Parathyroid adenoma (tissue), 2 donors: ENCODE measurements at regions not wholly inside any gene's neighbourhood (a gene's known extent, or its start where the extent isn't known, plus 50 kb on each side); places are given as distances from the start of the nearest gene placed in this dataset.

Experiments used
- H2AFZ ChIP-seq: fragments of 300-600 bp; sonication (generic); one replicate; pipeline ENCODE4 v1.7.0; 2017; ENCODE audit warnings: antibody characterized with exemption, mild to moderate bottlenecking
- H3K27ac ChIP-seq: fragments of 300-600 bp; sonication (generic); one replicate; pipeline ENCODE4 v1.7.0; 2017
- H3K27me3 ChIP-seq: fragments of 300-600 bp; sonication (generic); one replicate; pipeline ENCODE4 v1.7.0; 2017; ENCODE audit warnings: low read length; ENCODE audit not compliant: control insufficient read depth, insufficient read depth
- H3K36me3 ChIP-seq: fragments of 300-600 bp; sonication (generic); one replicate; pipeline ENCODE4 v1.7.0; 2017; ENCODE audit warnings: low read length; ENCODE audit not compliant: control insufficient read depth, insufficient read depth
- H3K4me1 ChIP-seq: fragments of 300-600 bp; sonication (generic); one replicate; pipeline ENCODE4 v1.7.0; 2017; ENCODE audit warnings: control low read depth
- H3K4me2 ChIP-seq: fragments of 300-600 bp; sonication (generic); one replicate; pipeline ENCODE4 v1.7.0; 2017; ENCODE audit warnings: low read length
- H3K4me3 ChIP-seq: fragments of 300-600 bp; sonication (generic); one replicate; pipeline ENCODE4 v1.7.0; 2017; ENCODE audit warnings: low read depth, low read length
- H3K79me2 ChIP-seq: fragments of 300-600 bp; sonication (generic); one replicate; pipeline ENCODE4 v1.7.0; 2017; ENCODE audit warnings: control low read depth
- H3K9ac ChIP-seq: fragments of 300-600 bp; sonication (generic); one replicate; pipeline ENCODE4 v1.7.0; 2017; ENCODE audit warnings: mild to moderate bottlenecking
- H3K9me3 ChIP-seq: fragments of 300-600 bp; sonication (generic); one replicate; pipeline ENCODE4 v1.7.0; 2017; ENCODE audit warnings: low read length; ENCODE audit not compliant: control insufficient read depth
- TF ChIP-seq, protein P1 (sequence below): fragments of 300-600 bp; sonication (generic); IDR thresholded peaks from one replicate; pipeline ENCODE4 v1.7.0; 2017; ENCODE audit warnings: antibody characterized with exemption, mild to moderate bottlenecking
- donor health status: primary hyperparathyroidism.

DNA sequence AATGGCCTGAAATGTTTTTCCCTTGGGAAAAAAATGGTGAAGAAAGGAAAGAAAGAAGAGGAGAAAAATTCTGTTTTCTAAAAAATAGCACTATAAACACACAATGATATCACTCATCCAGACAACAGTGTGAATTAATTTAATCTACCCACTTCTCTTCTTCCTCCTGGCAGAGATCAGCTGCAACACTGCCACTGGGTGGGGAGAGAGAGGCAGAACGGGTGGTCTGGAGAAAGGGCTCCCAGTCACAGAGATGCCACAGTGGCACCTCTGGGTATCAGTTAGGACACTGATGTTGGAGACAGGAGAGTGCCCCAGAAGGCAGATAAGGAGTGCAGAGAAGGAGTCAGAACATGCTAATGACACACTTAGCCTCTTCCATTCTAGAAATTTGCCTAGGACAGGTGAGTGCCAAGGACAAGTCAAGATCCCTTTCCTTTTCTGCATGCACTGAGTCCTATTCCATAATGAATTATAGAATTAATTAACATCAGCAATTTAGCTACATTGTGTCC is 168.6 kb downstream of the SUCLA2 start:
- Histone ChIP-seq H3K79me2 (no peaks in the 10 kb centered on the region), H3K36me3 (no peaks in the 10 kb centered on the region), H3K4me2 (no peak overlapping the region), H3K9me3 (no peaks in the 10 kb centered on the region), H2AFZ (no peak overlapping the region), H3K4me1 (no peaks in the 10 kb centered on the region), H3K4me3 (no peak overlapping the region), H3K27me3 (no peaks in the 10 kb centered on the region), H3K9ac (no peak overlapping the region), H3K27ac (no peak overlapping the region)
- TF ChIP-seq, protein P1, sequence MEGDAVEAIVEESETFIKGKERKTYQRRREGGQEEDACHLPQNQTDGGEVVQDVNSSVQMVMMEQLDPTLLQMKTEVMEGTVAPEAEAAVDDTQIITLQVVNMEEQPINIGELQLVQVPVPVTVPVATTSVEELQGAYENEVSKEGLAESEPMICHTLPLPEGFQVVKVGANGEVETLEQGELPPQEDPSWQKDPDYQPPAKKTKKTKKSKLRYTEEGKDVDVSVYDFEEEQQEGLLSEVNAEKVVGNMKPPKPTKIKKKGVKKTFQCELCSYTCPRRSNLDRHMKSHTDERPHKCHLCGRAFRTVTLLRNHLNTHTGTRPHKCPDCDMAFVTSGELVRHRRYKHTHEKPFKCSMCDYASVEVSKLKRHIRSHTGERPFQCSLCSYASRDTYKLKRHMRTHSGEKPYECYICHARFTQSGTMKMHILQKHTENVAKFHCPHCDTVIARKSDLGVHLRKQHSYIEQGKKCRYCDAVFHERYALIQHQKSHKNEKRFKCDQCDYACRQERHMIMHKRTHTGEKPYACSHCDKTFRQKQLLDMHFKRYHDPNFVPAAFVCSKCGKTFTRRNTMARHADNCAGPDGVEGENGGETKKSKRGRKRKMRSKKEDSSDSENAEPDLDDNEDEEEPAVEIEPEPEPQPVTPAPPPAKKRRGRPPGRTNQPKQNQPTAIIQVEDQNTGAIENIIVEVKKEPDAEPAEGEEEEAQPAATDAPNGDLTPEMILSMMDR, result no peak

DNA sequence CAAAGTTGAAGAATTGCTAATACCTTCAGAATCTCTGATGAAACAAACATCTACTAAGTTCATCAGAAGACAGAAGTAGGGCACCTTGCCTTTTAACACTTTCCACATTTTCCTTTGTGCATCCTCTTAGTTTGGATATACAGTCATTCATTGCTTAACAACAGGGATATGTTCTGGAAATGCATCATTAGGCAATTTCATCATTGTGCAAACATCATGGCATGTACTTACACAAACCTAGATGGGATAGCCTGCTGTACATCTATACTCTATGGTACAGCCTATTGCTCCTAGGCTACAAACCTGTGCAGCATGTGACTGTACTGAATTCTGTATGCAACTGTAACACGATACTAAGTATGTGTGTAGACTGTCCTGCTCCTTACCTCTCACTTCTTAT is 169.8 kb downstream of the SUCLA2 start:
- no peaks in the 10 kb centered on the region for H3K4me1 ChIP-seq
- no peak overlapping the region for H3K4me2 ChIP-seq
- no peaks in the 10 kb centered on the region for H3K27me3 ChIP-seq
- no peak overlapping the region for H3K4me3 ChIP-seq
- no peak overlapping the region for H3K27ac ChIP-seq
- H3K9me3 ChIP-seq, result no peaks in the 10 kb centered on the region
- no peak overlapping the region for H2AFZ ChIP-seq
- no peaks in the 10 kb centered on the region for H3K79me2 ChIP-seq
- H3K36me3 ChIP-seq, result no peaks in the 10 kb centered on the region
- H3K9ac ChIP-seq, result no peak overlapping the region
- TF ChIP-seq, protein P1, result no peak

DNA sequence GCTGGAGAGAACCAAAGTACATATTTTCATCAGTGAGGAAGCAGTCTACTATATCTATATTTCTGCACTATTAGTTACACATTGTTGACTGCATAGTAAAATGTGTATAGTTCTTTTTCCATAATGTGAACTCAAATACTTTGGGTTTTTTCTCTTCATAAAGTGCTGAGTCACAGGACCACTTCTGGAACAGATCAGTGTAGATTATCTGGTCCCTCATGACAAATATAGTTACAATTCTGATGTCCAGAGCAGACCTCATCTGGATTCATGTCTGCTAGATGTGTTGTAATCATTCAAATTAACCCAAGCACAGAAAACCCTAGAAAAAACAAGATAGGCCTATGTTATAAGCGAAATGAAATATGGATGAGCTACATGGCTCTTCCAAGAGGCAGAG is 171.4 kb downstream of the SUCLA2 start:
- H3K27me3 ChIP-seq, result no peaks in the 10 kb centered on the region
- no peak overlapping the region for H3K4me2 ChIP-seq
- no peaks in the 10 kb centered on the region for H3K36me3 ChIP-seq
- H3K27ac ChIP-seq, result no peak overlapping the region
- H3K9ac ChIP-seq, result no peak overlapping the region
- no peak overlapping the region for H2AFZ ChIP-seq
- TF ChIP-seq, protein P1, result no peak
- no peak overlapping the region for H3K4me3 ChIP-seq
- H3K4me1 ChIP-seq, result no peaks in the 10 kb centered on the region
- no peaks in the 10 kb centered on the region for H3K9me3 ChIP-seq
- no peaks in the 10 kb centered on the region for H3K79me2 ChIP-seq

DNA sequence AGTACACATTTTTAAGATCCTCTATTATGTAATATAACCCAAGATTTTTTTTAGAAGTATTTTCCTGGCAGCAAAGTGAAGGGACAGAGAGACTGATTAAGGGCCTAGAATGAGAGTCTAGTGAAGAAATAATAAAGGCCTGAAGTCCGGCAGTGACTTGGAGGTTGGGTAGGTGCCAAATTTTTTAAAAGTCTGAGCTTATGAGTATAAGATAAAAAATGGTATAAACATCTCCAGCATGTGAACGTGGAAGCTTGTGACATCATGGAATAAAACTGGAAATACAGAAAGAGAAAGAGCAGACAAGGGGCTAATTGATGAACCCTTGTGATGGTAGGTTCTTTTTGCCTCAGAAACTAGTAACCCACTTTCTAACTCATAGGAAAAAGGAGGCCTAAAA is 174.6 kb downstream of the SUCLA2 start:
- no peak overlapping the region for H3K4me2 ChIP-seq
- TF ChIP-seq, protein P1, result no peak
- no peak overlapping the region for H3K27ac ChIP-seq
- no peak overlapping the region for H3K4me3 ChIP-seq
- no peak overlapping the region for H3K9ac ChIP-seq
- no peaks in the 10 kb centered on the region for H3K36me3 ChIP-seq
- no peak overlapping the region for H2AFZ ChIP-seq
- H3K4me1 ChIP-seq, result no peaks in the 10 kb centered on the region
- no peaks in the 10 kb centered on the region for H3K9me3 ChIP-seq
- H3K79me2 ChIP-seq, result no peaks in the 10 kb centered on the region
- no peaks in the 10 kb centered on the region for H3K27me3 ChIP-seq

DNA sequence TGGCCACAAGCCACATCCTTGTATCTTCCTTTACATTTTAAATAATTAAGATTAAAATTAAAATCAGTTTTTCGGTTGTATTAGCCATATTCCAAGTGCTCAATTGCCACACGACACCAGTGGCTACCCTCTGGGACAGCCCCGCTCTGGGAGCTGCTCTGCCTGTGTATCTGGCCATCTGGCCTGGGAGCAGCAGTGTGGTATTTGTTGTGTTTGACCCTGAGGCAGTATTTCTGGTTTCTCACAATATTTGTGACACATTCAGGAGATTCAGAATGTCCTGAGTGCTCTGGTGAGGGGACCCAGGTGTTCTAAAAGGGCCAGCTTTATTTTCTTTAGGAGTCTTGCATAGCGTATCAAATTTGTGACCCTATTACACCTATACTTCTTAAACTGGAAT is 179.0 kb downstream of the SUCLA2 start:
- no peak overlapping the region for H3K27ac ChIP-seq
- H3K4me2 ChIP-seq, result no peak overlapping the region
- H3K79me2 ChIP-seq, result no peaks in the 10 kb centered on the region
- TF ChIP-seq, protein P1, result no peak
- no peak overlapping the region for H2AFZ ChIP-seq
- H3K4me1 ChIP-seq, result no peaks in the 10 kb centered on the region
- no peak overlapping the region for H3K9ac ChIP-seq
- H3K9me3 ChIP-seq, result no peaks in the 10 kb centered on the region
- no peaks in the 10 kb centered on the region for H3K27me3 ChIP-seq
- H3K4me3 ChIP-seq, result no peak overlapping the region
- no peaks in the 10 kb centered on the region for H3K36me3 ChIP-seq
